ENCODE measurements at regions not wholly inside any gene's neighbourhood (a gene's known extent, or its start where the extent isn't known, plus 50 kb on each side); places are given as distances from the start of the nearest gene placed in this dataset.

GRCh38 chr1:59004755-59005154 is 220.9 kb upstream of the JUN start:
- H3K27me3 Mint-ChIP-seq = no peaks in the 10 kb centered on the region
- intact Hi-C loops (cut with DNase I, micrococcal nuclease) = loop anchor here in 1 of 2 experiments (5.0 kb wide), 1 partner anchor 102 kb away; no protein-coding TSS in a partner anchor
- no peaks in the 10 kb centered on the region for H3K9me3 Mint-ChIP-seq (ENCODE audit: low read depth)
- no peaks in the 10 kb centered on the region for H3K36me3 Mint-ChIP-seq (ENCODE audit: low read depth)
- no peak overlapping the region for H3K4me3 Mint-ChIP-seq
- ATAC-seq (no peak), DNase-seq (no peak)
- ChIA-PET POLR2A (no interaction called here), CTCF (interaction anchor here (0.6 kb wide), 1 partner anchor 170 kb away, joined by 3 read pairs; no protein-coding TSS in a partner anchor)
- H3K4me1 Mint-ChIP-seq = peaks cover 39% of the 10 kb centered on the region
- H3K27ac Mint-ChIP-seq = peak overlapping the region; percentile 23

GRCh38 chr1:59005491-59006288 is 221.8 kb upstream of the JUN start:
- peak overlapping the region; percentile 24 for H3K27ac Mint-ChIP-seq
- no peak overlapping the region for H3K4me3 Mint-ChIP-seq
- CTCF ChIA-PET = no interaction called here
- ATAC-seq (peak; percentile 43), DNase-seq (no peak)
- H3K9me3 Mint-ChIP-seq (ENCODE audit: low read depth) = no peaks in the 10 kb centered on the region
- H3K4me1 Mint-ChIP-seq = peaks cover 39% of the 10 kb centered on the region
- H3K27me3 Mint-ChIP-seq = no peaks in the 10 kb centered on the region
- POLR2A ChIA-PET = no interaction called here
- no peaks in the 10 kb centered on the region for H3K36me3 Mint-ChIP-seq (ENCODE audit: low read depth)
- intact Hi-C loops (cut with DNase I, micrococcal nuclease) = loop anchor here in 1 of 2 experiments (5.0 kb wide), 1 partner anchor 103 kb away; no protein-coding TSS in a partner anchor

DNA sequence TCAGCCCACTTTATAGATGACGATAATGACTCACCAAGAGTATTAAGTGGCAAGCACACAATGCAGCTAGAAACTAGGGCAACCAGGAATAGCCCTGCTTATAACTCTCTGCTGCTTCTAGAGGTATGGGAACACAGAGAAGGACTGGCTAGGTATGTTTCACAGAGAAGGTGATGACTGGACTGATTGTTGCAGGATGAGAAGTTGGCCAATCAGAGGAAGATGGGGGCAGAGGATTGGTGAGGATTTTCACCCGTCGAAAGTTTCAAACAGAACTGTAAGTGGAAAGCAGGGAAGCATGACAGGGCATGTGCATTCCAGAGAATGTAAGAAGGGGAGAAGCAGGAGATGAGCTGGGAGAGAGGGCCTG is 222.4 kb upstream of the JUN start:
- Mint-ChIP-seq H3K27me3 (peaks cover 1% of the 10 kb centered on the region), H3K27ac (no peak overlapping the region), H3K9me3 (ENCODE audit: low read depth) (no peaks in the 10 kb centered on the region), H3K36me3 (ENCODE audit: low read depth) (no peaks in the 10 kb centered on the region), H3K4me3 (no peak overlapping the region), H3K4me1 (peaks cover 39% of the 10 kb centered on the region)
- no peak for DNase-seq
- intact Hi-C loops (cut with DNase I, micrococcal nuclease) = loop anchor here in 1 of 2 experiments (5.0 kb wide), 1 partner anchor 104 kb away; no protein-coding TSS in a partner anchor
- CTCF ChIA-PET = no interaction called here
- POLR2A ChIA-PET = no interaction called here
- ATAC-seq = no peak

DNA sequence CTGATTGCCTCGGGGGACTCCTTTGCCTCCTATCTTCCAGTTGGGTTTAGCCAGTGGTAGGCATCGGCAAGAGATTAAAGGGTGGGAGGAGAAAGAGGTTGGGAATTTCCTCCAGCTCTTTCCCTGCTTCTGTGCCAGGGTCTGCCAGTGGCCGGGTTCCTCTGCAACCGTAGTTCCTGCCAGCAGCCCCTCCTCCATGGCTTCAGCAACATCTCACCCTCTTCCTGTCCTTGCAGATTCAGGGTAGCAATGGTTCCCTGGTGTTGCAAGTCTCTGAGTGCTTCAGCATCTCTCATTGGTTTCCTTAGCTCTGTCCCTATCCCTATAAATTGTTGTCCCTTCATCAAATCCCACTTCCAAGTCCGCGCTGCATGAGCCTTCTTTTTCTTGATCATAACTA is 223.1 kb upstream of the JUN start:
- POLR2A ChIA-PET = no interaction called here
- Mint-ChIP-seq H3K36me3 (ENCODE audit: low read depth) (no peaks in the 10 kb centered on the region), H3K4me3 (no peak overlapping the region), H3K27me3 (peaks cover 3% of the 10 kb centered on the region), H3K9me3 (ENCODE audit: low read depth) (no peaks in the 10 kb centered on the region), H3K27ac (no peak overlapping the region), H3K4me1 (peaks cover 39% of the 10 kb centered on the region)
- CTCF ChIA-PET = no interaction called here
- DNase-seq (no peak), ATAC-seq (no peak)
- intact Hi-C loops (cut with DNase I, micrococcal nuclease) = loop anchor here in 1 of 2 experiments (5.0 kb wide), 1 partner anchor 105 kb away; no protein-coding TSS in a partner anchor

- ChIA-PET CTCF (no interaction called here), POLR2A (no interaction called here)
- DNase-seq = no peak
- Mint-ChIP-seq H3K4me3 (no peak overlapping the region), H3K27ac (no peak overlapping the region), H3K4me1 (peaks cover 39% of the 10 kb centered on the region), H3K36me3 (ENCODE audit: low read depth) (no peaks in the 10 kb centered on the region), H3K27me3 (peaks cover 3% of the 10 kb centered on the region), H3K9me3 (ENCODE audit: low read depth) (no peaks in the 10 kb centered on the region)
- no peak for ATAC-seq
- intact Hi-C loops (cut with DNase I, micrococcal nuclease) = loop anchor here in 1 of 2 experiments (5.0 kb wide), 1 partner anchor 105 kb away; no protein-coding TSS in a partner anchor
Measured at GRCh38 chr1:59007429-59007819, 223.6 kb upstream of the JUN start.

GRCh38 chr1:59007820-59008598 is 224.2 kb upstream of the JUN start:
- ChIA-PET POLR2A (no interaction called here), CTCF (no interaction called here)
- H3K27me3 Mint-ChIP-seq = peaks cover 3% of the 10 kb centered on the region
- peaks cover 39% of the 10 kb centered on the region for H3K4me1 Mint-ChIP-seq
- DNase-seq (peak; percentile 59), ATAC-seq (peak; percentile 87)
- no peaks in the 10 kb centered on the region for H3K9me3 Mint-ChIP-seq (ENCODE audit: low read depth)
- intact Hi-C loops (cut with DNase I, micrococcal nuclease) = loop anchor here in 1 of 2 experiments (1.0 to 5.0 kb wide), 3 partner anchors 18 to 106 kb away; no protein-coding TSS in a partner anchor
- H3K27ac Mint-ChIP-seq = peak overlapping the region; percentile 61
- H3K4me3 Mint-ChIP-seq = no peak overlapping the region
- no peaks in the 10 kb centered on the region for H3K36me3 Mint-ChIP-seq (ENCODE audit: low read depth)

- Mint-ChIP-seq H3K27ac (peak overlapping the region; percentile 61), H3K9me3 (ENCODE audit: low read depth) (no peaks in the 10 kb centered on the region), H3K4me1 (peaks cover 39% of the 10 kb centered on the region), H3K4me3 (no peak overlapping the region), H3K27me3 (peaks cover 3% of the 10 kb centered on the region), H3K36me3 (ENCODE audit: low read depth) (no peaks in the 10 kb centered on the region)
- ATAC-seq = peak; percentile 28
- ChIA-PET CTCF (no interaction called here), POLR2A (no interaction called here)
- peak; percentile 22 for DNase-seq
- intact Hi-C loops (cut with DNase I, micrococcal nuclease) = loop anchor here in 1 of 2 experiments (1.0 to 5.0 kb wide), 3 partner anchors 18 to 106 kb away; no protein-coding TSS in a partner anchor
Measured at GRCh38 chr1:59008599-59009347, 224.9 kb upstream of the JUN start.

DNA sequence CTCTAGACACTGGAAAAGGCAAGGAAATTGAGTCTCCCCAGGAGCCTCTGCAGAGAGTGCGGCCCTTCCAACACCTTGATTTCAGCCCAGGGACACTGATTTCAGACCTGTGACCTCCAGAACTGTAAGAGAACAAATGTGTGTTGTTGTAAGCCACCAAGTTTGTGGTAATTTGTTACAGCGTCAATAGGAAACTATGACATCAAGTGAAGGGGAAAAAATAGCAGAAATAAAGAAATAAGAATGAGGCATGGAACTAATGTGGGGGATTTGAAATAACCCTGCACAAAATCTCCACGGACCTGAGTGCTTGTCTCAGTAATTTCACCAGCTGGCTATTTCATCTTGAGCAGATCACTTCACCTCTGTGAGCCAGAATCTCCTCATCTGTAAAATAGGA is 227.8 kb upstream of the JUN start:
- ATAC-seq (no peak), DNase-seq (no peak)
- peaks cover 3% of the 10 kb centered on the region for H3K27me3 Mint-ChIP-seq
- H3K36me3 Mint-ChIP-seq (ENCODE audit: low read depth) = no peaks in the 10 kb centered on the region
- ChIA-PET CTCF (no interaction called here), POLR2A (interaction anchor here (0.5 kb wide), 1 partner anchor 623 kb away, joined by 5 read pairs; no protein-coding TSS in a partner anchor)
- H3K4me3 Mint-ChIP-seq = no peak overlapping the region
- H3K9me3 Mint-ChIP-seq (ENCODE audit: low read depth) = no peaks in the 10 kb centered on the region
- intact Hi-C loops (cut with DNase I, micrococcal nuclease) = no loop called here
- H3K27ac Mint-ChIP-seq = no peak overlapping the region
- H3K4me1 Mint-ChIP-seq = peaks cover 20% of the 10 kb centered on the region

GRCh38 chr1:59012378-59012777 is 228.5 kb upstream of the JUN start:
- Mint-ChIP-seq H3K9me3 (ENCODE audit: low read depth) (no peaks in the 10 kb centered on the region), H3K36me3 (ENCODE audit: low read depth) (no peaks in the 10 kb centered on the region), H3K27me3 (peaks cover 3% of the 10 kb centered on the region), H3K4me1 (peaks cover 15% of the 10 kb centered on the region), H3K4me3 (no peak overlapping the region), H3K27ac (no peak overlapping the region)
- ATAC-seq (no peak), DNase-seq (no peak)
- intact Hi-C loops (cut with DNase I, micrococcal nuclease) = no loop called here
- POLR2A ChIA-PET = no interaction called here
- CTCF ChIA-PET = interaction anchor here (0.6 kb wide), 1 partner anchor 271 kb away, joined by 3 read pairs; no protein-coding TSS in a partner anchor

DNA sequence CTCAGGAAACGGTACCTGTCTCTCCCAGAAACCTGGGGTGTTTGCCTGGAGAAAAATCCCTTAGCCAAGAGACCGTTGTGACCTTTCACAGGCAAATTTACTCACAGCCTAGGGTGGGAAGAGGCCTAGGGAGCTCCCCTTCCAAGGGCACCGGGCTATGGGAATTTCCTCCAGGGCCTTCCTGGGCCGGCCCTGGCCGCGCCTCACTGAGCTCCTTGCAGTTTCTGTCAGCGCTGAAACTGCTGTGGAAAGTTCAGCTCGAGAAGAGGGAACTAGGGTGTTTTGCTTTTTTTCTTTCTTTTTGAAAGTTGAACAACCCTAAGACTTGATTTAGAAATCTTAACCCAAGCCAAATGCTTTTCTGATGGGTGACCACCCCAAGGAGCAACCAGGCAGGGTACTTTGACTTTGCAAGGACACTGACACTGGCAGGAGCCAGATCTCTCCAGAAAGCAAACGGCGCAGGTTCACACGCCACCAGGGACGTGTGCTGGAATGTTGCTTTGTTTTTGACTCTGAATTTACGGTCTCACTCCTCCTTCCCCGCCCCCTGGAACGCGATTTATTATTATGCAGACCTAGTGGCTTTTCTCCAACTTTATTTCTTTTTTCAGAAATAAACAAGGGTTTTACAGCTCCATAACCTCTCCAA is 229.6 kb upstream of the JUN start:
- Mint-ChIP-seq H3K4me3 (no peak overlapping the region), H3K9me3 (ENCODE audit: low read depth) (peaks cover under 1% of the 10 kb centered on the region), H3K27ac (no peak overlapping the region), H3K36me3 (ENCODE audit: low read depth) (no peaks in the 10 kb centered on the region), H3K27me3 (peaks cover 3% of the 10 kb centered on the region), H3K4me1 (peaks cover 5% of the 10 kb centered on the region)
- CTCF ChIA-PET = interaction anchor here (0.8 kb wide), 1 partner anchor 934 kb away, joined by 3 read pairs; no protein-coding TSS in a partner anchor
- ATAC-seq (no peak), DNase-seq (no peak)
- POLR2A ChIA-PET = no interaction called here
- intact Hi-C loops (cut with DNase I, micrococcal nuclease) = no loop called here

DNA sequence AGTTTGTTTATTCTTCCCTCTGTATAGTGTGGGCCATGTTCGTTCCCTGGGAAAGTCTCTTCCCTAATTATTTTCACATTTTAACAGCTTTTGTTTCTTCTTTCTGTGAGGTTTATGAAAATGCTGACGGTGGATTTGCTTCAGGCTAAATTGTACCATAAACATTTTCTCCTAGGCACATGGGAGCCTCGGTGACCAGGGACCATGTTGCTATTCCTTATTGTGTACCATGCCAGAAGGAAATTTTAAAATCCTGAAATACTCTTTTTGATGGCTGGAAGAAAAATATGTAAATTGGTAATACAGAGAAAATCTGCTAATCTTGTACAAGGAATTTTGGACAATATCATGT is 230.1 kb upstream of the JUN start:
- ATAC-seq (no peak), DNase-seq (no peak)
- Mint-ChIP-seq H3K27me3 (peaks cover 3% of the 10 kb centered on the region), H3K36me3 (ENCODE audit: low read depth) (no peaks in the 10 kb centered on the region), H3K9me3 (ENCODE audit: low read depth) (peaks cover 4% of the 10 kb centered on the region), H3K4me1 (peaks cover 2% of the 10 kb centered on the region), H3K4me3 (no peak overlapping the region), H3K27ac (no peak overlapping the region)
- intact Hi-C loops (cut with DNase I, micrococcal nuclease) = no loop called here
- ChIA-PET CTCF (interaction anchor here (0.6 kb wide), 1 partner anchor 361 kb away, joined by 3 read pairs; no protein-coding TSS in a partner anchor), POLR2A (no interaction called here)

Measured in activated CD4-positive, alpha-beta T cell treated with anti-CD3 and anti-CD28 coated beads for 36 hours (primary cell).